Neural cell (in vitro differentiated cells): ENCODE measurements at regions not wholly inside any gene's neighbourhood (a gene's known extent, or its start where the extent isn't known, plus 50 kb on each side); places are given as distances from the start of the nearest gene placed in this dataset.
"Not testable (repeated sequence)": the region's sequence is repeated elsewhere in the genome, so short reads cannot be mapped to it uniquely, and the experiment has no call there.

Experiments used
- H2AFZ ChIP-seq: fragments of 200-600, 300-800 bp; sonication (generic), shearing (Covaris generic); 2 replicates; pipeline ENCODE4 v1.6.0; 2014; ENCODE audit warnings: low read depth, mild to moderate bottlenecking, antibody characterized with exemption, low read length, moderate library complexity
- H3F3A ChIP-seq: fragments of 200-600 bp; shearing (Covaris generic); 2 replicates; pipeline ENCODE4 v1.6.1; 2016; ENCODE audit warnings: mild to moderate bottlenecking, moderate library complexity, mixed read lengths, antibody characterized with exemption, low read length; ENCODE audit not compliant: insufficient read depth, poor library complexity, severe bottlenecking
- H3K27ac ChIP-seq: fragments of 200-600, 300-800 bp; sonication (generic), shearing (Covaris generic); 2 replicates; pipeline ENCODE4 v1.5.1; 2014; ENCODE audit warnings: mild to moderate bottlenecking, low read length, moderate library complexity
- H3K27me3 ChIP-seq: fragments of 300-800, 200-600 bp; sonication (generic), shearing (Covaris generic); 2 replicates; pipeline ENCODE4 v1.6.0; 2014; ENCODE audit warnings: mild to moderate bottlenecking, low read depth, low read length, moderate library complexity; ENCODE audit not compliant: insufficient read depth
- H3K36me3 ChIP-seq: fragments of 300-800, 200-600 bp; sonication (generic), shearing (Covaris generic); 2 replicates; pipeline ENCODE4 v1.5.1; 2014; ENCODE audit warnings: mild to moderate bottlenecking, antibody characterized with exemption, low read length, moderate library complexity; ENCODE audit not compliant: insufficient read depth
- H3K4me2 ChIP-seq: fragments of 300-800, 200-600 bp; sonication (generic), shearing (Covaris generic); 2 replicates; pipeline ENCODE4 v1.6.0; 2014; ENCODE audit warnings: mild to moderate bottlenecking, low read length
- H3K4me3 ChIP-seq: fragments of 300-800, 200-600 bp; sonication (generic), shearing (Covaris generic); 2 replicates; pipeline ENCODE4 v1.5.1; 2014; ENCODE audit warnings: mild to moderate bottlenecking, low read length, moderate library complexity
- H3K79me2 ChIP-seq: fragments of 200-600 bp; shearing (Covaris generic); replicated peaks from 2 replicates; pipeline ENCODE4 v1.6.0; 2014; ENCODE audit warnings: mild to moderate bottlenecking, low read length, moderate library complexity; ENCODE audit not compliant: insufficient read depth
- H3K9ac ChIP-seq: fragments of 300-800, 200-600 bp; sonication (generic), shearing (Covaris generic); 2 replicates; pipeline ENCODE4 v1.6.1; 2016; ENCODE audit warnings: mild to moderate bottlenecking, low read length, mixed read lengths
- H3K9me2 ChIP-seq: fragments of 200-600 bp; shearing (Covaris generic); 2 replicates; pipeline ENCODE4 v1.6.1; 2016; ENCODE audit warnings: mild to moderate bottlenecking, low read length, mixed read lengths; ENCODE audit not compliant: insufficient read depth
- H3K9me3 ChIP-seq: fragments of 200-600, 300-800 bp; sonication (generic), shearing (Covaris generic); 2 replicates; pipeline ENCODE4 v1.6.1; 2016; ENCODE audit warnings: mild to moderate bottlenecking, mixed run types, low read length, moderate library complexity, mixed read lengths
- H4K20me1 ChIP-seq: fragments of 200-600 bp; shearing (Covaris generic); 2 replicates; pipeline ENCODE4 v1.6.1; 2016; ENCODE audit warnings: mild to moderate bottlenecking, mixed run types; ENCODE audit not compliant: insufficient read depth
- EP300 ChIP-seq: fragments of 450-650 bp; conservative IDR thresholded peaks from 2 replicates; pipeline ENCODE4 v1.6.1; 2014; ENCODE audit warnings: antibody characterized with exemption, mild to moderate bottlenecking, moderate library complexity; ENCODE audit not compliant: poor library complexity, severe bottlenecking
- EZH2 ChIP-seq: fragments of 200-600, 300-800 bp; shearing (Covaris generic), sonication (generic); IDR thresholded peaks from 2 replicates; pipeline ENCODE4 v1.6.1; 2014; ENCODE audit warnings: antibody characterized with exemption, low read length, borderline replicate concordance, mild to moderate bottlenecking; ENCODE audit not compliant: insufficient read depth, poor library complexity, severe bottlenecking
- MXI1 ChIP-seq: fragments of 450-650 bp; conservative IDR thresholded peaks from 2 replicates; pipeline ENCODE4 v1.6.1; 2014; ENCODE audit warnings: antibody characterized with exemption, mild to moderate bottlenecking; ENCODE audit not compliant: poor library complexity, severe bottlenecking
- POLR2AphosphoS5 ChIP-seq: IDR thresholded peaks from 2 replicates; pipeline ENCODE4 v1.6.1; 2012
- RAD21 ChIP-seq: fragments of 450-650 bp; conservative IDR thresholded peaks from 2 replicates; pipeline ENCODE4 v1.6.1; 2014; ENCODE audit warnings: antibody characterized with exemption, mild to moderate bottlenecking, moderate library complexity
- SMC3 ChIP-seq: fragments of 450-650 bp; conservative IDR thresholded peaks from 2 replicates; pipeline ENCODE4 v1.6.1; 2014; ENCODE audit warnings: antibody characterized with exemption, mild to moderate bottlenecking, moderate library complexity; ENCODE audit not compliant: poor library complexity
- TAF1 ChIP-seq: IDR thresholded peaks from 2 replicates; pipeline ENCODE4 v1.6.1; 2012; ENCODE audit warnings: low read depth
- TF ChIP-seq, protein P1 (sequence below): fragments of 450-650 bp; IDR thresholded peaks from 2 replicates; pipeline ENCODE4 v1.5.1; 2014; ENCODE audit warnings: antibody characterized with exemption, mild to moderate bottlenecking, moderate library complexity; ENCODE audit not compliant: poor library complexity, severe bottlenecking
- TF ChIP-seq, protein P2 (sequence below): IDR thresholded peaks from 2 replicates; pipeline ENCODE4 v1.6.1; 2012; ENCODE audit warnings: borderline replicate concordance

DNA sequence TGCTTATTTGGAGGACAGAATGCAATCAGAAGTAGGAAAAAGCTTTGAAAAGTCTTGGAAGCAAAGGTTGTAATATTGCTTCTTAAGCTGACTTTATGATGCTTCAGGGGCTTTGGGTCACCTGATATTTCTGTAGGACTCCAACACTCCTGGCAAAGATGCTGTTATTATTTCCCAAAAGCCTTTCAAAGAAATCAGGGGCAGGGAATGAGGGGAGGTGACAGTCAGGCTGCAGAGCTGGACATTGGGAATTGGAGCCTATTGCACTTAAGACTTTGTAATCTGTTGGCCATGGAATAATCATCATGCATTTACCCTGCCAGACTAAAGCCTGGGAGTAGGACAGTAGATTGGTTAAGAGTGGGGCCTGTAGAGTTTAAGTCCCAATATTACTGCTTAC is 168.3 kb upstream of the IL12B start:
- TF ChIP-seq POLR2AphosphoS5 (no peak), SMC3 (no peak)
- TF ChIP-seq, protein P1, sequence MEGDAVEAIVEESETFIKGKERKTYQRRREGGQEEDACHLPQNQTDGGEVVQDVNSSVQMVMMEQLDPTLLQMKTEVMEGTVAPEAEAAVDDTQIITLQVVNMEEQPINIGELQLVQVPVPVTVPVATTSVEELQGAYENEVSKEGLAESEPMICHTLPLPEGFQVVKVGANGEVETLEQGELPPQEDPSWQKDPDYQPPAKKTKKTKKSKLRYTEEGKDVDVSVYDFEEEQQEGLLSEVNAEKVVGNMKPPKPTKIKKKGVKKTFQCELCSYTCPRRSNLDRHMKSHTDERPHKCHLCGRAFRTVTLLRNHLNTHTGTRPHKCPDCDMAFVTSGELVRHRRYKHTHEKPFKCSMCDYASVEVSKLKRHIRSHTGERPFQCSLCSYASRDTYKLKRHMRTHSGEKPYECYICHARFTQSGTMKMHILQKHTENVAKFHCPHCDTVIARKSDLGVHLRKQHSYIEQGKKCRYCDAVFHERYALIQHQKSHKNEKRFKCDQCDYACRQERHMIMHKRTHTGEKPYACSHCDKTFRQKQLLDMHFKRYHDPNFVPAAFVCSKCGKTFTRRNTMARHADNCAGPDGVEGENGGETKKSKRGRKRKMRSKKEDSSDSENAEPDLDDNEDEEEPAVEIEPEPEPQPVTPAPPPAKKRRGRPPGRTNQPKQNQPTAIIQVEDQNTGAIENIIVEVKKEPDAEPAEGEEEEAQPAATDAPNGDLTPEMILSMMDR: no peak
- TF ChIP-seq, protein P2, sequence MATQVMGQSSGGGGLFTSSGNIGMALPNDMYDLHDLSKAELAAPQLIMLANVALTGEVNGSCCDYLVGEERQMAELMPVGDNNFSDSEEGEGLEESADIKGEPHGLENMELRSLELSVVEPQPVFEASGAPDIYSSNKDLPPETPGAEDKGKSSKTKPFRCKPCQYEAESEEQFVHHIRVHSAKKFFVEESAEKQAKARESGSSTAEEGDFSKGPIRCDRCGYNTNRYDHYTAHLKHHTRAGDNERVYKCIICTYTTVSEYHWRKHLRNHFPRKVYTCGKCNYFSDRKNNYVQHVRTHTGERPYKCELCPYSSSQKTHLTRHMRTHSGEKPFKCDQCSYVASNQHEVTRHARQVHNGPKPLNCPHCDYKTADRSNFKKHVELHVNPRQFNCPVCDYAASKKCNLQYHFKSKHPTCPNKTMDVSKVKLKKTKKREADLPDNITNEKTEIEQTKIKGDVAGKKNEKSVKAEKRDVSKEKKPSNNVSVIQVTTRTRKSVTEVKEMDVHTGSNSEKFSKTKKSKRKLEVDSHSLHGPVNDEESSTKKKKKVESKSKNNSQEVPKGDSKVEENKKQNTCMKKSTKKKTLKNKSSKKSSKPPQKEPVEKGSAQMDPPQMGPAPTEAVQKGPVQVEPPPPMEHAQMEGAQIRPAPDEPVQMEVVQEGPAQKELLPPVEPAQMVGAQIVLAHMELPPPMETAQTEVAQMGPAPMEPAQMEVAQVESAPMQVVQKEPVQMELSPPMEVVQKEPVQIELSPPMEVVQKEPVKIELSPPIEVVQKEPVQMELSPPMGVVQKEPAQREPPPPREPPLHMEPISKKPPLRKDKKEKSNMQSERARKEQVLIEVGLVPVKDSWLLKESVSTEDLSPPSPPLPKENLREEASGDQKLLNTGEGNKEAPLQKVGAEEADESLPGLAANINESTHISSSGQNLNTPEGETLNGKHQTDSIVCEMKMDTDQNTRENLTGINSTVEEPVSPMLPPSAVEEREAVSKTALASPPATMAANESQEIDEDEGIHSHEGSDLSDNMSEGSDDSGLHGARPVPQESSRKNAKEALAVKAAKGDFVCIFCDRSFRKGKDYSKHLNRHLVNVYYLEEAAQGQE: no peak
- Histone ChIP-seq H3K4me2 (no peak overlapping the region), H3K27ac (no peak overlapping the region), H3K9me3 (no peaks in the 10 kb centered on the region), H3K36me3 (no peaks in the 10 kb centered on the region), H3K9ac (no peak overlapping the region), H3F3A (no peaks in the 10 kb centered on the region), H3K27me3 (no peaks in the 10 kb centered on the region), H3K79me2 (no peaks in the 10 kb centered on the region), H2AFZ (no peak overlapping the region), H3K9me2 (no peaks in the 10 kb centered on the region), H4K20me1 (no peaks in the 10 kb centered on the region), H3K4me3 (no peak overlapping the region)

DNA sequence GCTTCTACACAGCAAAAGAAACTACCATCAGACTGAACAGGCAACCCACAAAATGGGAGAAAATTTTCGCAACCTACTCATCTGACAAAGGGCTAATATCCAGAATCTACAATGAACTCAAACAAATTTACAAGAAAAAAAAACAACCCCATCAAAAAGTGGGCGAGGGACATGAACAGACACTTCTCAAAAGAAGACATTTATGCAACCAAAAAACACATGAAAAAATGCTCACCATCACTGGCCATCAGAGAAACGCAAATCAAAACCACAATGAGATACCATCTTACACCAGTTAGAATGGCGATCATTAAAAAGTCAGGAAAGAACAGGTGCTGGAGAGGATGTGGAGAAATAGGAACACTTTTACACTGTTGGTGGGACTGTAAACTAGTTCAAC is 171.8 kb upstream of the IL12B start:
- H3K9me2 ChIP-seq, H3K4me3 ChIP-seq, H3K27ac ChIP-seq, H3K9ac ChIP-seq, H3K27me3 ChIP-seq, H3K4me2 ChIP-seq, H3K79me2 ChIP-seq, H3K9me3 ChIP-seq, H4K20me1 ChIP-seq, H3K36me3 ChIP-seq, H2AFZ ChIP-seq, H3F3A ChIP-seq: not testable (repeated sequence)

DNA sequence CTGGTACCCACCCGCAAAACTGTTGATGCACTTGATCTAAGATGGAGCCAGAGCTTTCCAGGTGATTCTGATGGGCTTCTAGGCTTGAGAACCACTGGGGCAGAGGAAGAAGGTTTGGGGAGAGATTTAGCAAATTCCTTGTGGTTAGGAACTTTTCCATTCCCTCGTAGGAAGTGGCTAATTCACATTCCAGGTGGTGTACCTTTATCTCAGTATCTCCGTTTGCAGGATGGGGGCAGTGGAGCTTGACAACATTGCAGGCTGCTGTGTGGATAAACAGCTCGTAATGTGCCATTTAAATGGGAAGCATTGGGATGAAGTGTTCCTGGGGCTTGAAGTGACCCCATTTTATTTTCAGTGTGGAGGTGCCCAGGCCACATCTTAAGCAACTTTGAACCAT is 172.9 kb upstream of the IL12B start:
- H3F3A ChIP-seq: no peaks in the 10 kb centered on the region
- H3K4me2 ChIP-seq: no peak overlapping the region
- H3K4me3 ChIP-seq: no peak overlapping the region
- no peaks in the 10 kb centered on the region for H3K9me2 ChIP-seq
- no peaks in the 10 kb centered on the region for H3K9me3 ChIP-seq
- H3K36me3 ChIP-seq: no peaks in the 10 kb centered on the region
- H3K27me3 ChIP-seq: no peaks in the 10 kb centered on the region
- H3K27ac ChIP-seq: no peak overlapping the region
- TF ChIP-seq, protein P2: no peak
- TF ChIP-seq TAF1 (no peak), EP300 (no peak), POLR2AphosphoS5 (no peak), RAD21 (no peak), EZH2 (no peak), SMC3 (no peak), MXI1 (no peak)
- TF ChIP-seq, protein P1: no peak
- H4K20me1 ChIP-seq: no peaks in the 10 kb centered on the region
- H3K9ac ChIP-seq: no peak overlapping the region
- no peaks in the 10 kb centered on the region for H3K79me2 ChIP-seq
- H2AFZ ChIP-seq: no peak overlapping the region
